ENCODE measurements at regions not wholly inside any gene's neighbourhood (a gene's known extent, or its start where the extent isn't known, plus 50 kb on each side); places are given as distances from the start of the nearest gene placed in this dataset.

- no peak for DNase-seq
Observed at GRCh38 chr16:66240631-66241395, 125.7 kb upstream of the CDH5 start.

- no peak for DNase-seq
Observed at GRCh38 chr16:66240088-66240487, 126.4 kb upstream of the CDH5 start.

GRCh38 chr16:66238696-66239095, 127.8 kb upstream of the CDH5 start:
- no peak for DNase-seq

- no peak for DNase-seq
Observed at GRCh38 chr16:66236301-66236700, 130.2 kb upstream of the CDH5 start.

GRCh38 chr16:66231452-66232160, 134.9 kb upstream of the CDH5 start:
- no peak for DNase-seq

- DNase-seq = no peak
Observed at GRCh38 chr16:66229651-66230050, 136.8 kb upstream of the CDH5 start.

- no peak for DNase-seq
Observed at GRCh38 chr16:66228792-66229191, 137.7 kb upstream of the CDH5 start.

- no peak for DNase-seq
Observed at GRCh38 chr16:66227766-66228530, 138.5 kb upstream of the CDH5 start.

GRCh38 chr16:66226762-66227161, 139.7 kb upstream of the CDH5 start:
- DNase-seq = no peak

- DNase-seq = no peak
Observed at GRCh38 chr16:66225696-66226095, 140.8 kb upstream of the CDH5 start.

- DNase-seq = no peak
Observed at GRCh38 chr16:66224626-66225025, 141.9 kb upstream of the CDH5 start.

- DNase-seq = no peak
Observed at GRCh38 chr16:66224186-66224585, 142.3 kb upstream of the CDH5 start.

- DNase-seq = no peak
Observed at GRCh38 chr16:66223176-66223780, 143.2 kb upstream of the CDH5 start.

GRCh38 chr16:66222756-66223155, 143.7 kb upstream of the CDH5 start:
- no peak for DNase-seq

- DNase-seq = no peak
Observed at GRCh38 chr16:66220702-66221101, 145.8 kb upstream of the CDH5 start.

GRCh38 chr16:66219491-66219890, 147.0 kb upstream of the CDH5 start:
- DNase-seq = no peak

- no peak for DNase-seq
Observed at GRCh38 chr16:66212428-66212827, 154.1 kb upstream of the CDH5 start.

GRCh38 chr16:66211651-66212050, 154.8 kb upstream of the CDH5 start:
- no peak for DNase-seq

- DNase-seq = no peak
Observed at GRCh38 chr16:66207883-66208265, 158.6 kb upstream of the CDH5 start.

GRCh38 chr16:66207139-66207882, 159.2 kb upstream of the CDH5 start:
- DNase-seq = no peak

GRCh38 chr16:66206363-66206762, 160.1 kb upstream of the CDH5 start:
- DNase-seq = no peak
